GM12872 (cell line): ENCODE measurements at regions not wholly inside any gene's neighbourhood (a gene's known extent, or its start where the extent isn't known, plus 50 kb on each side); places are given as distances from the start of the nearest gene placed in this dataset.

Source experiments
- TF ChIP-seq, protein P1 (sequence below): IDR thresholded peaks from 3 replicates; pipeline ENCODE4 v1.5.1; 2011; ENCODE audit warnings: low read depth, mild to moderate bottlenecking, low read length, moderate library complexity; ENCODE audit not compliant: insufficient read depth

GRCh38 chr6:77245026-77245425, 218.3 kb downstream of the HTR1B start:
- TF ChIP-seq, protein P1, sequence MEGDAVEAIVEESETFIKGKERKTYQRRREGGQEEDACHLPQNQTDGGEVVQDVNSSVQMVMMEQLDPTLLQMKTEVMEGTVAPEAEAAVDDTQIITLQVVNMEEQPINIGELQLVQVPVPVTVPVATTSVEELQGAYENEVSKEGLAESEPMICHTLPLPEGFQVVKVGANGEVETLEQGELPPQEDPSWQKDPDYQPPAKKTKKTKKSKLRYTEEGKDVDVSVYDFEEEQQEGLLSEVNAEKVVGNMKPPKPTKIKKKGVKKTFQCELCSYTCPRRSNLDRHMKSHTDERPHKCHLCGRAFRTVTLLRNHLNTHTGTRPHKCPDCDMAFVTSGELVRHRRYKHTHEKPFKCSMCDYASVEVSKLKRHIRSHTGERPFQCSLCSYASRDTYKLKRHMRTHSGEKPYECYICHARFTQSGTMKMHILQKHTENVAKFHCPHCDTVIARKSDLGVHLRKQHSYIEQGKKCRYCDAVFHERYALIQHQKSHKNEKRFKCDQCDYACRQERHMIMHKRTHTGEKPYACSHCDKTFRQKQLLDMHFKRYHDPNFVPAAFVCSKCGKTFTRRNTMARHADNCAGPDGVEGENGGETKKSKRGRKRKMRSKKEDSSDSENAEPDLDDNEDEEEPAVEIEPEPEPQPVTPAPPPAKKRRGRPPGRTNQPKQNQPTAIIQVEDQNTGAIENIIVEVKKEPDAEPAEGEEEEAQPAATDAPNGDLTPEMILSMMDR: no peak

- TF ChIP-seq, protein P1: no peak
Observed at GRCh38 chr6:77231438-77232305, 231.6 kb downstream of the HTR1B start.

- TF ChIP-seq, protein P1: no peak
Observed at GRCh38 chr6:77228279-77228678, 235.0 kb downstream of the HTR1B start.

DNA sequence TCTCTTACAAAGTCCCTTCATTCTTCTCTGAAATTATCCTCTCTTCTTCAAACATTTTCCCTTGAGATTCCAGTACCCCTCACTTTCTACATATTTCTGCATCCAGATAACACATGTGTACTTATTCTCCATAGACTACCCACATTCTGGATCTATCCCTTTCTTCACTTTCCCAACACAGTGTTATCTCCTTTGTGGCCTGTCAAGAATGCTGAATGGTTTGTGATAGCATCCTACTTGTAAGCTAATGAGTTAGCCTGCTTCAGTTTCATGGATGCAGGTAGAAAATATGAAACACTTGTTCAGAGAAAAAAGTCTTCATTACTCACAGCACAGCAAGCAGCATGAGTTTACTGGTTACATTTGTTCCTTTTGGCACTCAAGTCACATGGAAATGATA, 245.4 kb downstream of the HTR1B start:
- TF ChIP-seq, protein P1: no peak

DNA sequence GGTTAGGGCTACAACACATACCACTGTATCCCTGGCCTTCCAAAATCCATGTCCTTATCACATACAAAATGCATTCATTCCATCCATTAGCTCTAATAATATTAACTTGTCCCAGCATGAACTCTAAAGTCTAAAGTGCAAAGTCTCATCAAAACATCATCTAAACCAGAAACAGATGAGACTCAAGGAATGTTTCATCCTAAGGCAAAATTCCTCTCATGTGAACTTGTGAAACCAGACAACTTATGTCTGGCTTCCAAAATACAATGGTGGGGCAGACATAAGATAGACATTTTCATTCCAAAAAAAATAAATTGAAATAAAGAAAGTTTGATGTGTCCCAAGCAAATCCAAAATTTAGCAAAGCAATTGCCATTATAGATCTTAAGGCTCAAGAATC, 257.4 kb downstream of the HTR1B start:
- TF ChIP-seq, protein P1: no peak

DNA sequence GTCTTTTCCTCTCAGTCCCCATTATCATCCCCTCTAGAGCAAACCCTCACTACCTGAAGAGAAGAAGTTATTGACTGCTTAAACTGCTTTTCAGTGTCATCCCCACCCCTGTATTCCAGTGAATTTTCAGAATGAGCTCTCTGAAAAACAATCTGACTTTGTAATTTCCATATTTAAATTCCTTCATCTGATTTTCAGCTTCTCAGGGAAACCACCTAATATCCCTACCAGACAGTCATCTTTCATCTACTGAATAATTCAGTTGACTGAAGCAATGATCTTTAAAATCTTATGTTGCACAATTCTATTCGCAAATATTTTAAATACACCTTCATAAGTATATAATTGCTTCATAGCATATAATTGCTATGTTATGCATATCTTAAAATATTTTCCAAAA, 258.7 kb downstream of the HTR1B start:
- TF ChIP-seq, protein P1: no peak

GRCh38 chr6:77183447-77183846, 279.8 kb downstream of the HTR1B start:
- TF ChIP-seq, protein P1: no peak
